Loucy (cell line): ENCODE measurements at regions not wholly inside any gene's neighbourhood (a gene's known extent, or its start where the extent isn't known, plus 50 kb on each side); places are given as distances from the start of the nearest gene placed in this dataset.

Experiments
- EZH2phosphoT487 ChIP-seq: fragments of 200-600 bp; IDR thresholded peaks from 2 replicates; pipeline ENCODE4 v1.6.1; 2018; ENCODE audit warnings: antibody characterized with exemption, mild to moderate bottlenecking, moderate library complexity, borderline replicate concordance
- TF ChIP-seq, protein P1 (sequence below): fragments of 200-600 bp; sonication (generic); conservative IDR thresholded peaks from 2 replicates; pipeline ENCODE4 v1.5.1; 2014; ENCODE audit warnings: mild to moderate bottlenecking, antibody characterized with exemption, low read length

DNA sequence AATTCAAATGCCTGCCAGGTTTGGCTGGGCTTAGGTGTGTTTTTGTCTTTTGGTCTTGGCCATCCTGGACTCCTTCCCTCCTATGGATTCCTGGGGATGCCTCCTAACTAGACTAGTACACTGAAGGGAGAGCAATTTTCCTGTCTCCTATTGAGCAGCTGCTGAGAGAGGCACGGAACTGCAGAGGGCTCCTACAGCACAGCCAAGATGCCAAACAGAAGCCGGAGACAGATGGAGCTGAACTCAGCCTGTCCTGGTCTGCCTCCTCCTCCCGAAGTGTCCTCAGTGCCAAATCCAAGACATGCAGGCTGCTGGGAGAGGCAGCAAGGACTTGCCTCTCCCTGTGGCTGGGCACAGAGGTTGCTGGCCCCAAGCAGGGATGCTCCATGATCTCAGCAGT lies 256.6 kb upstream of the PROK2 start:
- TF ChIP-seq, protein P1, sequence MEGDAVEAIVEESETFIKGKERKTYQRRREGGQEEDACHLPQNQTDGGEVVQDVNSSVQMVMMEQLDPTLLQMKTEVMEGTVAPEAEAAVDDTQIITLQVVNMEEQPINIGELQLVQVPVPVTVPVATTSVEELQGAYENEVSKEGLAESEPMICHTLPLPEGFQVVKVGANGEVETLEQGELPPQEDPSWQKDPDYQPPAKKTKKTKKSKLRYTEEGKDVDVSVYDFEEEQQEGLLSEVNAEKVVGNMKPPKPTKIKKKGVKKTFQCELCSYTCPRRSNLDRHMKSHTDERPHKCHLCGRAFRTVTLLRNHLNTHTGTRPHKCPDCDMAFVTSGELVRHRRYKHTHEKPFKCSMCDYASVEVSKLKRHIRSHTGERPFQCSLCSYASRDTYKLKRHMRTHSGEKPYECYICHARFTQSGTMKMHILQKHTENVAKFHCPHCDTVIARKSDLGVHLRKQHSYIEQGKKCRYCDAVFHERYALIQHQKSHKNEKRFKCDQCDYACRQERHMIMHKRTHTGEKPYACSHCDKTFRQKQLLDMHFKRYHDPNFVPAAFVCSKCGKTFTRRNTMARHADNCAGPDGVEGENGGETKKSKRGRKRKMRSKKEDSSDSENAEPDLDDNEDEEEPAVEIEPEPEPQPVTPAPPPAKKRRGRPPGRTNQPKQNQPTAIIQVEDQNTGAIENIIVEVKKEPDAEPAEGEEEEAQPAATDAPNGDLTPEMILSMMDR: no peak
- TF ChIP-seq EZH2phosphoT487: no peak
